Upper lobe of left lung (tissue), 4 donors: ENCODE measurements at regions not wholly inside any gene's neighbourhood (a gene's known extent, or its start where the extent isn't known, plus 50 kb on each side); places are given as distances from the start of the nearest gene placed in this dataset.

ENCODE experiments used
- EP300 ChIP-seq, 4 donors: sonication (generic); formaldehyde crosslinking; IDR thresholded peaks; one replicate each; pipeline ENCODE4 v1.5.1; 2017; ENCODE audit warnings: antibody characterized with exemption in 4 of 4, control low read depth in 2 of 4
- POLR2A ChIP-seq, 4 donors: fragments of 450-650 bp; IDR thresholded peaks; one replicate each; pipeline ENCODE4 v1.5.1; 2016 to 2017; ENCODE audit warnings: antibody characterized with exemption in 4 of 4, mild to moderate bottlenecking in 2 of 4
- TF ChIP-seq, protein P1 (sequence below), 6 experiments: fragments of 450-650 bp in 4 of 6; fragments of 200-600 bp in 2 of 6; sonication (generic) in 2 of 6; IDR thresholded peaks; one replicate each; pipeline ENCODE4 v1.5.1; 2016 to 2019; ENCODE audit warnings: antibody characterized with exemption in 6 of 6

- TF ChIP-seq, protein P1, sequence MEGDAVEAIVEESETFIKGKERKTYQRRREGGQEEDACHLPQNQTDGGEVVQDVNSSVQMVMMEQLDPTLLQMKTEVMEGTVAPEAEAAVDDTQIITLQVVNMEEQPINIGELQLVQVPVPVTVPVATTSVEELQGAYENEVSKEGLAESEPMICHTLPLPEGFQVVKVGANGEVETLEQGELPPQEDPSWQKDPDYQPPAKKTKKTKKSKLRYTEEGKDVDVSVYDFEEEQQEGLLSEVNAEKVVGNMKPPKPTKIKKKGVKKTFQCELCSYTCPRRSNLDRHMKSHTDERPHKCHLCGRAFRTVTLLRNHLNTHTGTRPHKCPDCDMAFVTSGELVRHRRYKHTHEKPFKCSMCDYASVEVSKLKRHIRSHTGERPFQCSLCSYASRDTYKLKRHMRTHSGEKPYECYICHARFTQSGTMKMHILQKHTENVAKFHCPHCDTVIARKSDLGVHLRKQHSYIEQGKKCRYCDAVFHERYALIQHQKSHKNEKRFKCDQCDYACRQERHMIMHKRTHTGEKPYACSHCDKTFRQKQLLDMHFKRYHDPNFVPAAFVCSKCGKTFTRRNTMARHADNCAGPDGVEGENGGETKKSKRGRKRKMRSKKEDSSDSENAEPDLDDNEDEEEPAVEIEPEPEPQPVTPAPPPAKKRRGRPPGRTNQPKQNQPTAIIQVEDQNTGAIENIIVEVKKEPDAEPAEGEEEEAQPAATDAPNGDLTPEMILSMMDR (IDR thresholded peaks at IDR 0.05) = no peak
- TF ChIP-seq POLR2A (IDR thresholded peaks at IDR 0.05) (no peak), EP300 (IDR thresholded peaks at IDR 0.05) (no peak)
These were observed 144.0 kb upstream of the KRR1 start for GRCh38 chr12:75655315-75655806.
